ENCODE measurements at regions not wholly inside any gene's neighbourhood (a gene's known extent, or its start where the extent isn't known, plus 50 kb on each side); places are given as distances from the start of the nearest gene placed in this dataset.
"Not testable (repeated sequence)": the region's sequence is repeated elsewhere in the genome, so short reads cannot be mapped to it uniquely, and the experiment has no call there.

DNA sequence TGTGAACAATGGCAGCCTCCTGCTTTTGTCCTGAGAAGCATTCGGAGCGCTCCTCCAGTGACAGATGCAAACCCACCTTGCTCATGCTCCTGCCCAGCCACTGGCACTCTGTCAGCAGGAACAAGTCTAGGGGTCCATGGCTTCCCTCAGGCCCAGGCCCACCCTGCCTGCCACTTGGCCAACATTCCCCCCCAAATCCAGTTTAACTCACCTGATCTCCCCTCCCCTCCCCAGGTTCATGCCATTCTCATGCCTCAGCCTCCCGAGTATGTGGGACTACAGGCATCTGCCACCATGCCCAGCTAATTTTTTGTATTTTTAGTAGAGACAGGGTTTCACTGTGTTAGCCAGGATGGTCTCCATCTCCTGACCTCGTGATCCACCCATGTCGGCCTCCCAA is 118.9 kb upstream of the TPTE start:
- DNase-seq (ENCODE audit: extremely low spot score, unreplicated experiment); H3K4me3 Mint-ChIP-seq; H3K9me3 Mint-ChIP-seq; H3K4me1 Mint-ChIP-seq (ENCODE audit: unreplicated experiment); H3K27me3 Mint-ChIP-seq; H3K36me3 Mint-ChIP-seq; H3K27ac Mint-ChIP-seq: not testable (repeated sequence)

DNA sequence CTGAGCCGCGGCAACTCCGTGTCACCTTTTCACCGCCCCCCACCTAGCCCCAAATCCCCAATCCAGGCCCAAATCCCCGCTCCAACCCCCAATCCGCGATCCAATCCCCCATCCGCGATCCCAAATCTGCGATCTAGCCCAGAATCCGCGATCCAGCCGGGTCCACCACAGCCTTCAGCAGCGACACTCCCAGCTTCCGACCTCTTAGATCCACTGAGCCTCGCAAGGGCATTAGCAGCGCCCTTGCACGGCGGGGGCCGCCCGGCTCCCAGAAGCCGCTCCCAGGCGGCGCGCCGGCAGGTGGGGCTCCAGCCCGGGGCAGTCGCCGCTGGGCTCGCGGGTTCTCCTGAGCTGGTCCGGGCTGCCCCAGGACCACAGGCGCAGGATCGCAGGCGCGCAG is 116.1 kb upstream of the TPTE start:
- not testable (repeated sequence) for H3K9me3 Mint-ChIP-seq; H3K4me3 Mint-ChIP-seq; H3K4me1 Mint-ChIP-seq (ENCODE audit: unreplicated experiment); H3K36me3 Mint-ChIP-seq; H3K27ac Mint-ChIP-seq; DNase-seq (ENCODE audit: extremely low spot score, unreplicated experiment); H3K27me3 Mint-ChIP-seq

- not testable (repeated sequence) for H3K36me3 Mint-ChIP-seq; H3K4me1 Mint-ChIP-seq (ENCODE audit: unreplicated experiment); H3K27me3 Mint-ChIP-seq; H3K27ac Mint-ChIP-seq; H3K9me3 Mint-ChIP-seq; H3K4me3 Mint-ChIP-seq; DNase-seq (ENCODE audit: extremely low spot score, unreplicated experiment)
Measured at GRCh38 chr21:10409786-10410185, 111.6 kb upstream of the TPTE start.

DNA sequence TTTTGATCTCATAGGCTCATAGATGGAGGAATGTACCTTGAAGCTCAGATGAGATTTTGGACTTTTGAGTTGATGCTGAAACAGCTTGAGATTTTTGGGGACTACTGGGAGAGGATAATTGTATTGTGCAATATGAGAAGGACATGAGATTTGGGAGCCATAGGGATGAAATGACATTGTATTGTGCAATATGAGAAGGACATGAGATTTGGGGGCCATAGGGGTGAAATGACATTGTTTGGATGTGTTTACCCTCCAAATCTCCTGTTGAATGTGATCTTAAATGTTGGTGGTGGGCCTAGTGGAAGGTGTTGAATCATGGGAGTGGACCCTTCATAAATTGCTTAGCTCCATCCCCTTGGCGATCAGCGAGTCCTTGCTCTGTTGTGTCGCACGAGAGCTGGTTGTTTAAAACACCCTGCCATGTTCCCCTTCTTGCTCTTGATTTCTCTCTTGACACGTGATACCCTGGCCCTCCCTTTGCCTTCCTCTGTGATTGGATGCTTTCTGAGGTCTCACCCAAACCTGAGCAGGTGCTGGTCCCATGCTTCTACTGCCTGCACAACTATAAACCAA is 110.9 kb upstream of the TPTE start:
- not testable (repeated sequence) for H3K4me3 Mint-ChIP-seq; H3K27ac Mint-ChIP-seq; H3K27me3 Mint-ChIP-seq; H3K4me1 Mint-ChIP-seq (ENCODE audit: unreplicated experiment); H3K9me3 Mint-ChIP-seq; DNase-seq (ENCODE audit: extremely low spot score, unreplicated experiment); H3K36me3 Mint-ChIP-seq

DNA sequence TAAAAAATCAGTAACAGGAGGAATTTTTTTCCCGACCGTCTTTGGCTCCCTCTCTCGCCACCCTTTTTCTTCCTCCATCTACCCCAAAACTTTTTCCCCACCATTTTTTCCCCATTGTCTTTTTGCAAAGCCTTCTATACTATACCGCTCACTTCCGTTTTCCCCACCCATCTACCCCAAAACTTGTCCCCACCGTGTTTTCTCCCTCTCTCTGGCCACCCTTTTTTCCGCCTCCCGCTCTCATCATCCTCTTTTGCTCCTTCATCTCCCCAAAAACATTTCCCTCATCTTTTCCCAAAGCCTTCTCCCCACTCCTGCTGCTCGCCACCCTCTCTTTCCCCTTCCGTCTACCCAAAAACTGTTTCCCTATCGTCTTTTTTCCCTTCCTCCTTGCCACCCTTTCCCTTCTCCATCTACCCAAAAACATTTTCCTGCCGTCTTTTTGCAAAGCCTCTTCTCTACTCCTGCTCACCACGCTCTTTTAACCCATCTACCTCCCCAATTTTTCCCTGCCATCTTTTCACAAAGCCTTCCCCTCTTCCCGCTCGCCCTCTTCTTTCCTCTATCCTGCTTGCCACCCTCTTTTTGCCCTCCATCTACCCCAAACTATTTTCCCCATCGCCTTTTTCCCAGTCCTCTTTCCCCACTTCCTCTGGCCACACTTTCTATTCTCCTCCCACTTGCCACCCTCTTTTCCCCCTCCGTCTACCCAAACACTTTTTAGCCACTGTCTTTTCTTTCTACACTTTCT is 109.4 kb upstream of the TPTE start:
- H3K4me1 Mint-ChIP-seq (ENCODE audit: unreplicated experiment); H3K4me3 Mint-ChIP-seq; H3K9me3 Mint-ChIP-seq; DNase-seq (ENCODE audit: extremely low spot score, unreplicated experiment); H3K27ac Mint-ChIP-seq; H3K27me3 Mint-ChIP-seq; H3K36me3 Mint-ChIP-seq: not testable (repeated sequence)

DNA sequence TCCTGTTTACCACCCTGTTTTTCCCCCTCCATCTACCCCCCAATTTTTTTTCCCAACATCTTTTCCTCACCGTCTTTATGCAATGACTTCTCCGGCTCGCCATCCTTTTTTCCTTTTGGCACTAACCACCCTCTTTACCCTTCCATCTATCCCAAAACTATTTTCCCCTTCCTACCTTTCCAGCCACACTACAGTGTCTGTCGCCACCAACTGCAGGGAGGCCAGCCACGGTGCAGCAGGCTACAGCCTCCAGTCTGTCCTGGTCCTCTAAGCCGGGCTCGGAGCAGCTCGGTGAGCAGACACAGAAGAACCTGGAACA is 108.5 kb upstream of the TPTE start:
- H3K27me3 Mint-ChIP-seq; H3K27ac Mint-ChIP-seq; H3K9me3 Mint-ChIP-seq; H3K4me3 Mint-ChIP-seq; H3K36me3 Mint-ChIP-seq; DNase-seq (ENCODE audit: extremely low spot score, unreplicated experiment); H3K4me1 Mint-ChIP-seq (ENCODE audit: unreplicated experiment): not testable (repeated sequence)

GRCh38 chr21:10413247-10414120 is 107.9 kb upstream of the TPTE start:
- DNase-seq (ENCODE audit: extremely low spot score, unreplicated experiment); H3K4me3 Mint-ChIP-seq; H3K27me3 Mint-ChIP-seq; H3K9me3 Mint-ChIP-seq; H3K27ac Mint-ChIP-seq; H3K36me3 Mint-ChIP-seq; H3K4me1 Mint-ChIP-seq (ENCODE audit: unreplicated experiment): not testable (repeated sequence)

- not testable (repeated sequence) for H3K4me1 Mint-ChIP-seq (ENCODE audit: unreplicated experiment); H3K4me3 Mint-ChIP-seq; H3K36me3 Mint-ChIP-seq; H3K27ac Mint-ChIP-seq; H3K9me3 Mint-ChIP-seq; DNase-seq (ENCODE audit: extremely low spot score, unreplicated experiment); H3K27me3 Mint-ChIP-seq
Measured at GRCh38 chr21:10414121-10414924, 107.1 kb upstream of the TPTE start.

- not testable (repeated sequence) for DNase-seq (ENCODE audit: extremely low spot score, unreplicated experiment); H3K27ac Mint-ChIP-seq; H3K36me3 Mint-ChIP-seq; H3K27me3 Mint-ChIP-seq; H3K9me3 Mint-ChIP-seq; H3K4me3 Mint-ChIP-seq; H3K4me1 Mint-ChIP-seq (ENCODE audit: unreplicated experiment)
Measured at GRCh38 chr21:10414925-10415254, 106.5 kb upstream of the TPTE start.

DNA sequence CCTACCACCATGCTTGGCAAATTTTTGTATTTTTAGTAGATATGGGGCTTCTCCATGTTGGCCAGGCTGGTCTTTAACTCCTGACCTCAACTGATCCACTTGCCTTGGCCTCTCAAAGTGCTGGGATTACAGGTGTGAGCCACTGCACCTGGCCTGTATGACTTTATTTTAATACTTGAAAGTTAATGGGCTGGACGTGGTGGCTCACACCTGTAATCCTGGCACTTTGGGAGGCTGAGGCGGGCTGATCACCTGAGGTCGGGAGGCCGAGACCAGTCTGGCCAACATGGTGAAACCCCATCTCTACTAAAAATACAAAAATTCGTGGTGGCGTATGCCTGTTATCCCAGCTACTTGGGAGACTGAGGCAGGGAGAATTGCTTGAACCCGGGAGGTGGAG is 105.9 kb upstream of the TPTE start:
- not testable (repeated sequence) for H3K27ac Mint-ChIP-seq; H3K4me1 Mint-ChIP-seq (ENCODE audit: unreplicated experiment); H3K27me3 Mint-ChIP-seq; H3K4me3 Mint-ChIP-seq; H3K9me3 Mint-ChIP-seq; DNase-seq (ENCODE audit: extremely low spot score, unreplicated experiment); H3K36me3 Mint-ChIP-seq

DNA sequence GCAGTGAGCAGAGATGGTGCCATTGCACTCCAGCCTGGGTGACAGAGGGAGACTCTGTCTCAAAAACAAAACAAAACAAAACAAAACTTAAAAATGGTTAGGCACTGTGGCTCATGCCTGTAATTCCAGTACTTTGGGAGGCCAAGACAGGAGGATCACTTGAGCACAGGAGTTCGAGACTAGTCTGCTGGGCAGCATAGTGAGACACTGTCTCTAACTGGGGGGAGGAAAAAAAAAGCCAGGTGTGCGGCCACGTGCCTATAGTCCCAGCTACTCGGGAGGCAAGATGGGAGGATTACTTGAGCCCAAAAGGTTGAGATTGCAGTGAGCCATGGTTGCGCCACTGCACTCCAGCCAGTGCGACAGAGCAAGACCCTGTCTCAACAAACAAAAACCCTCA is 105.5 kb upstream of the TPTE start:
- DNase-seq (ENCODE audit: extremely low spot score, unreplicated experiment); H3K27me3 Mint-ChIP-seq; H3K9me3 Mint-ChIP-seq; H3K36me3 Mint-ChIP-seq; H3K4me1 Mint-ChIP-seq (ENCODE audit: unreplicated experiment); H3K27ac Mint-ChIP-seq; H3K4me3 Mint-ChIP-seq: not testable (repeated sequence)

- H3K36me3 Mint-ChIP-seq; H3K9me3 Mint-ChIP-seq; H3K27me3 Mint-ChIP-seq; H3K4me1 Mint-ChIP-seq (ENCODE audit: unreplicated experiment); H3K27ac Mint-ChIP-seq; DNase-seq (ENCODE audit: extremely low spot score, unreplicated experiment); H3K4me3 Mint-ChIP-seq: not testable (repeated sequence)
Measured at GRCh38 chr21:10416691-10417447, 104.5 kb upstream of the TPTE start.

- not testable (repeated sequence) for H3K4me1 Mint-ChIP-seq (ENCODE audit: unreplicated experiment); DNase-seq (ENCODE audit: extremely low spot score, unreplicated experiment); H3K9me3 Mint-ChIP-seq; H3K27ac Mint-ChIP-seq; H3K27me3 Mint-ChIP-seq; H3K4me3 Mint-ChIP-seq; H3K36me3 Mint-ChIP-seq
Measured at GRCh38 chr21:10417551-10418002, 103.8 kb upstream of the TPTE start.

All from type B pancreatic cell (in vitro differentiated cells).